ENCODE measurements at regions not wholly inside any gene's neighbourhood (a gene's known extent, or its start where the extent isn't known, plus 50 kb on each side); places are given as distances from the start of the nearest gene placed in this dataset.

- no peak for TF ChIP-seq CTCF (IDR thresholded peaks at IDR 0.05)
- no peak for TF ChIP-seq POLR2A (IDR thresholded peaks at IDR 0.05)
These were observed 171.6 kb downstream of the THBS2 start for GRCh38 chr6:169082093-169082492.

Measured in heart left ventricle (tissue), 13 donors.